ENCODE measurements at regions not wholly inside any gene's neighbourhood (a gene's known extent, or its start where the extent isn't known, plus 50 kb on each side); places are given as distances from the start of the nearest gene placed in this dataset.

DNA sequence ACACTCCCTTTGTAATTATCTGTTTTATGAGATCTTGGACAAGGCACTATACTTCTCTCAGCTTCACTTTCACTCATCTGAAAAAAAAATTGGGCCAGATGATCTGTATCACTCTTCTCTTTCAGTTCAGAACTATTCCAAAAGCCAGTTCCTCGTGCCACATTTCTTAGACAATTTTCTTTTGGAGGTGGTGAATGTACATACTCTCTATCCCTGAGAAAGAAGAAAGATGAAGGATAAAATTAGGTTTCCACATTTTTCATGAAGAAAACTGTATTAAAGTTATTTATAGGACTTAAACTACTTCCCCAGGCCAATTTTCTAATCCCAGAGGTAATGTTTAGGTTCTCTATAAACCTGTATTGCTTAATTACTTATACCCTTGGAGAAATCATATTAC, 171.6 kb downstream of the SLC6A15 start:
- DNase-seq (ENCODE audit: low read depth): no peak

DNA sequence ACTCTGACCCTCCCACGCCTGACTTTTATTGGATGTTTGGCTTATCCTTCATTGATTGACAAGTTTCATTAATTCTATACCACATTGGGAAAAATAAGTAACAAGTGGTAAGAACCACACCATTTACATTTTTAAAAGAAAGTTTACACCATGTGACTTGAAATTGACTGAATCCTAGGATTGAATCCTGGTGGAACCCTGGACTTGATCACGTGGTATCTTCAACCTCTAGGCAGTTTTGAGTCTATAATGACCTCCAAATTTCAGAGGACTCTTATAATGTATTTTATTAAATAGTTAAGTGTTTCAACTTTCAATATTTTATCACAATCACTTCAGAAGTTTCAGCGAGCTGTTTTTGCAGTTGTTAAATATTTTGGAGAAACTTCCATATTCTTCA, 172.0 kb downstream of the SLC6A15 start:
- DNase-seq (ENCODE audit: low read depth): no peak

DNA sequence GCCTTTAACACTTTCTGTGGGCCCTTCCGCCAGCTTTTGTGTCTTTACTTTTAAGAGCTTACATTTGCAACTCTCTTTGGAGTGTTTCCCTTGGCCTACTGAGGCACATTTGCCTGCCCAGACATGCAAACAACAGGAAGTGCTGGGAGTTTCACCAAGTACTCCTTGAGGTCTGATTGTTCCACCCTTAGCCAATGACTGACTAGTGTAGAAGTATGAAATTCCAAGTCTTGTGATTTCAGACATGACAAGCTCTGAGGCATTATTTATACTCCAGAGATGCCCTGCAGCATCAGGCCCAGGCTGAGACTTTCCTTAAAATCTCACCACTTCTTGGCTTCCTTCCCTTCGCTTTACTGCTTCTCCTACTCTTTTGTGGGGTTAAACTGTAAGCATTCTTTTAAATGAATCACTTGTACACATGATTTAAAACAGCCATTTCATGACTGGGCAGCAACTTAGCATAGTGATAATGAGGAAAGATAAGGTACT, 174.1 kb downstream of the SLC6A15 start:
- peak; percentile 10 for DNase-seq (ENCODE audit: low read depth)

DNA sequence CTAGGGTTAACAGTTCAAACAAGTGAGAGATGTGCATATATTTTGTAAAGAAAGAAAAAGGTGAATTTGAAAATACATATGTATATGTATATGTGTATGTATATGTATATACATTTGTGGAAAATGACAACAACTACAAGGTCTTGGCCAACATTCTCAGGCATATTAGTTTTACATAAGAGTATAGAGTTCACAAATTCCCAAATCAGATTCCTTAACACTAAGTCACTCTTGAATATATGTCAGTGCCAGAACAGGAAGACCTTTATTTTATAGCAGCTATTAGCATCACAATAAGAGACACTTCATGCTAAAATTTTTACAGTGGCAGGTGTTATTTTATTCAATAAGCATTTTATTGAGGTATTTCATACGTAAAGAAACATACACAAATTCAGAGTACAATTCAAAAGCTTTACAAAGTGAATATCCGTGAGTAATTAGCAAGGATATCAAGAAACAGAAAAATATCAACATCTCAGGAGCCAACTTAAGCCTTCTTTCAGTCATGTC, 179.7 kb downstream of the SLC6A15 start:
- DNase-seq (ENCODE audit: low read depth): no peak

DNA sequence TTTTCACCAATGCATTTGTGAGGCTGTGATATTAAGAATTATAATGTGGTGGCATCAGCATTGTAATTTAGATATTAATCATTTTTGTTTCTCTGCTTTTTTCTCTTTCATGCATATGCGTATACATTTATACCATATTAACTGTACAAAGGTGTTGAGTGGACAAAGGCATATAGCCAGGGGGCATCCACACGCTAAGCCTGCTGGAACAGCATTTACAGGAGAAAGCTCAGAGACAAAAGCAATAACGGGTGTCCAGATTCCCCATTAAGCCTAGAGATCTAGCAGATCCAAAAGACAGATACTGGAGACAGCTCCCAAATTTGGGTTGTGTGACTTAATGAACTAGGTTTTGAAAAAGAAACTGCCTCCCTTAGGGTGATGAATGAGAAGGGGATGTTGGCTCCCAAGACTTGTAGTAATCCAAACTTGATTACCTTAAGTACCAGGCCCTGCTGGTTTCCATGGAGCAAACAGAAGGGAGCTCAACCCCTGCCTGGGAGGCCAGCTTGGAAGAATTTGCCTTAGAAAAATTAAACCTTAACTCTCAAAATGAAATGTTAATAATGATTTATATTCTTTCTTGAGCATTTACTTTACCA, 181.9 kb downstream of the SLC6A15 start:
- no peak for DNase-seq (ENCODE audit: low read depth)

DNA sequence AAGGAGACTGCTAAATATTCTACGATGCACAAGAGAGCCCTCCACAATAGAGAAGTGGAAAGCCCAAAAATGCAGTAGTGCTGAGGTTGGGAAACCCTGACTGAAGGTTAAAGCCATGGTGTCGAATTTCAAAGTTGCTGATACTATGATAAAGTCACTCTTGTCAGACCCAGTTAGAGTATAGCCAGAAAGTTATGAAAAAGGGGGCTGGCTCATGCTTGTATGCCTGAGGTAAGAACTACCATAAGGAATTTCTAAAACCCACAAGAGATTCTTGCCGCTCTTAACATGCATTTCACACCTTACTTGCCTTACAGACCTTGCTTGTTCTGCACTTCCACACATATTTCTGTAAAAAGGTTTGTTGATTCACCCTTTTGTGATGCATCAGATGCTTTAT, 184.6 kb downstream of the SLC6A15 start:
- DNase-seq (ENCODE audit: low read depth): no peak

DNA sequence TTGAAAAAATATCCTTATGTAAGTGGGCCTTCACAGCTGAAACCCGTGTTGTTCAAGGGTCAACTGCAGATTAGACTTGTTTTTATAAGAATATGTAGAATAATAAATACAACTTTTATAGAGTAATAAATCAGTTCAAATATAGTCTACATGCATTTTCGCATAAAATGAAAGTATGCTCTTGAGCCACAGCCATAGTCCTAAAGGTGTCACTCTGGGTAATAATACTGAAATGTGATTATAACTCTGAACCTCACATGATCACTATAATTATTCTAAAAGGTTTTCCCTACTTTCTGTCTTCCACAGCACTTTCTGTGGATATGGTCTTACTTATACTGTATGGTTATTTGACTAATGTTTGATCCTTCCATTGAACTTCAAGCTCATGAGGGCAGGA, 185.8 kb downstream of the SLC6A15 start:
- DNase-seq (ENCODE audit: low read depth): no peak

DNA sequence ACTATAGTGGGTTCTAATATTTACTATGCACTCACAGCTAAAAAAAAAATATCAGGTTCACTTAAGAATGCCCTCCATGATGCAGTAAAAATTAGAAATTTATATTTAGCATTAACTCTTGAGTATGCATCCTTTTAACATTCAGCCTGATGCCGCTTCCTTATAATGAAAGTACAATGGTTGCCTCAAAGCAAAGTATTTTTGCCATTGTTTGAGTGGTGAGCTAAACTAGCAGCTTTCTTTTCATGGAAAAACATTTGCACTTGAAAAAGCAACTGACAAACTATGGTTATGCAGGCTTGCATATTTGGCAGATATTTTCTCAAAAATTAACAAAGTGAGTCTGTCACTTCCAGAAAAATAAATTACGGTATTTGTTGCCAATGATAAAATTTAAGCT, 188.6 kb downstream of the SLC6A15 start:
- no peak for DNase-seq (ENCODE audit: low read depth)

DNA sequence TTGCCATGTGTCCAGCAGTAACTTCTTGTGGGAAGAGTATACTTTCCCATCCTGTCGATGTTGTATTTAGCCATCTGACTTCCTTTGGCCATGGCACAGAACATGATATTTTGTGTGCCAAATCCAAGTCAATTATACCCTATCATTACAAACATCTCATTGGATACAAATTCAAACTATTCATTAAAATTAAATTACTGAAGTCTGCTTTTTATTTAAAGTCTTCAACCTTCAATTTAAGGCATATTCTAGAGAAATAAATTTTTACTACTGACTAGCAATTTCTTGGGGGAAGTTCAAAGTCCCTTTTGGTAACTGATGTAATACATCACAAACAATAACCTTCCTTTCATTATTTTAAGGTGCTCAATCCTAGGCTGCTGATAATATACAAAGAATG, 192.6 kb downstream of the SLC6A15 start:
- no peak for DNase-seq (ENCODE audit: low read depth)

DNA sequence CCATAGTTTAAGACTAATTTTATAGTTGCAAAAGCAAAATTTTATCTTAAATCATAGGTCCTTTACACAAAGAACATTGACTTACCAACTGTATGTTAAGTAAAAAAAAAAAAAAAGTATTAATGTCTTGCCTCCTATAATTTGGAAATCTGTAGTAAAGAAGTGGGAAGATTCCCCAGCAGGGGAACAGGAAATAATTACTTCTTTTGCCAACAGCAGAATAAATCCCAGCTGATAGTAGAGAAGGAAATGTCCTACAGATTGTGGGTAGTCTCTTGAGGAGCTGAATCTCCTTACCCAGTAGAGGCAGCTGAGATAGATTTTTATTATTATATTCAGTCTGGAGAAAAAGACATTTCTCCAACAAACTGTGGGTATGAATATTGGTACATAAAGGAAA, 193.7 kb downstream of the SLC6A15 start:
- no peak for DNase-seq (ENCODE audit: low read depth)

DNA sequence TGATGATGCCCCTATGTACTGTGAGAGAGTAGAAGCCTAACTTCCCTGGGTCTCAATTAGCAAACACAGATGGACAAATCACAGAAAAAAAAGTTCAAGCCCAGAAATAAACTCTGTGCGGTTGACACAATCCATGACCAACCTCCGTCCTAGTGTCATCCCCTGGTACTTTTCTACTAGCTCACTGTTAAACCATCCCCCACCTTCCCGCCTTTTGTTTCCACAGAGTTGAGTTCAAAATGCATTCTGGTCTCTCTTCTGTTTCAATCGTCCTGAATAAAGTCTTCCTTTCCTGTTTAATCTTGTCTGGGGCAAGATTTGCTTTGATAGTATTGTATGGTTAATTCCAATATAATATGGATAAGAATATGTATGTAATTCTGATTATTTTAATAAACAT, 199.9 kb downstream of the SLC6A15 start:
- no peak for DNase-seq (ENCODE audit: low read depth)

DNA sequence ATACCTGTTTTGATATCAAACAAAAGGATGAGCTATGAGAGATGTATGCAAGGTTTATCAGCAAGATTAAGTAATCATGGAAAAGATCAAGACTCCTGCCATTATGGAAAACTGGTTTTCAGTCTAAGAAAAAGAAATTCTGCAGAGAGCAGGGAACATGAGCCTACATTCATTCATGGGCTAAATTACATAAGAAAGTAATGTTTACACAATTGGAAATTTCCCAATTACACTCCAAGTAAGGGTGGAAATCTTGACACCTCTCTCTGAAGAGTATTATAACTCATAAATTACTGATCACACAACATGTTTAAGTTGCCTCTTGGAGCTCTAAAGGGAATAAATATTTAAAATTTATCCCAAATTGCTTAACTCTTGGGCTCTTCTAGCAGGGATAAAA, 206.2 kb downstream of the SLC6A15 start:
- no peak for DNase-seq (ENCODE audit: low read depth)

DNA sequence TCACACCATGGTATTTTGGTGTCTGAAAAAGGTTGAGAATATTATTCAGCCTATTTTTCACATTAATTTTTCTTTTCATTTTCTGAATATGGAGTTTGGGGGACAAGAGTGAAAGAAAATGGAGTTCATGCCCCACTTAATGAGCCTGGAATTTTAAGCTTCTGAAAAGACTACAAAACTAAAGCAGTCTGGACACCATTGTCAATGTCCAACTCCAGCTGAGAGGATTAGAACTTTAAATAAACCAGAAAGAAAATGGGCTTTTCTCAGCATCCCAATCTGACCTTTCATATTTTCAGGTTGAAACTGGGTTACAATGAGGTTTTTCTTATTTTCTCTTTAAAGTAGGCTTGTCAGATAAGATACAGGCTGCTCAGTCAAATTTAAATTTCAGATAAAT, 207.7 kb downstream of the SLC6A15 start:
- DNase-seq (ENCODE audit: low read depth): no peak

DNA sequence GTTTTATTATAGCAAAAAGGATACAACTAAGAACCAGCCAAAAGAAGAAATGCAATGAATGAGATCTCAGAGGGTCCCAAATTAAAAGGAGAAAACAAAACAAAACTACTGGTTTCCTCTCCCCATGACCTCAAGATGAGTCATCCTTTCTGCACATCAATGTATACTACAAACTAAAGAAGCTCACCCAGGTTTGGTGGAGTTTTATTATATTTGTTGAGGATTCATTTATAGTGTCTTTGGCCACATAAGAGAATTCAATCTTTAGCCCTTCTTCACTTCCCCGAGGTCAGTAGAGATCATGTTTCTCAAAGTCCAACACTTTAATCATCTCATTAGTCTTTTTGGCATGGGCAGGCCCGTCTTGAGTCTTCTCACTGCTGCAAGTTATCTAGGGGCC, 210.6 kb downstream of the SLC6A15 start:
- peak; percentile 7 for DNase-seq (ENCODE audit: low read depth)

DNA sequence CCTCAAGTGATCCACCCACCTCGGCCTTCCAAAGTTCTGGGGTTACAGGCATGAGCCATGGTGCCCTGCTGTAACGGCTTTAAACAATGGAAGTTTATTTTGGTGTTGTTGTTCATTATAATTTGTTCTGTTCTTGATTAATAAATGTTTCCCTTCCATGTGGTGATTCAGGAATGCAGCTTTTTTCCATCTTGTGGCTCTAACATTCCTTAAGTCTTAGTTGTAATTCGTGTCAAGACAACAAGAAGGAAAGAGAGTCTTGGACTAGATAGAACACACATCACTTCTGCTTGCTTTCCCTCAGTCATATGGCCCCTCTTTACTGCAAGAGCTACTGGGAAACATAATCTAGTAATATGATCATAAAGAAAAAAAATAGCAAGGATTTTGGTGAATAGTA, 211.6 kb downstream of the SLC6A15 start:
- DNase-seq (ENCODE audit: low read depth): no peak

DNA sequence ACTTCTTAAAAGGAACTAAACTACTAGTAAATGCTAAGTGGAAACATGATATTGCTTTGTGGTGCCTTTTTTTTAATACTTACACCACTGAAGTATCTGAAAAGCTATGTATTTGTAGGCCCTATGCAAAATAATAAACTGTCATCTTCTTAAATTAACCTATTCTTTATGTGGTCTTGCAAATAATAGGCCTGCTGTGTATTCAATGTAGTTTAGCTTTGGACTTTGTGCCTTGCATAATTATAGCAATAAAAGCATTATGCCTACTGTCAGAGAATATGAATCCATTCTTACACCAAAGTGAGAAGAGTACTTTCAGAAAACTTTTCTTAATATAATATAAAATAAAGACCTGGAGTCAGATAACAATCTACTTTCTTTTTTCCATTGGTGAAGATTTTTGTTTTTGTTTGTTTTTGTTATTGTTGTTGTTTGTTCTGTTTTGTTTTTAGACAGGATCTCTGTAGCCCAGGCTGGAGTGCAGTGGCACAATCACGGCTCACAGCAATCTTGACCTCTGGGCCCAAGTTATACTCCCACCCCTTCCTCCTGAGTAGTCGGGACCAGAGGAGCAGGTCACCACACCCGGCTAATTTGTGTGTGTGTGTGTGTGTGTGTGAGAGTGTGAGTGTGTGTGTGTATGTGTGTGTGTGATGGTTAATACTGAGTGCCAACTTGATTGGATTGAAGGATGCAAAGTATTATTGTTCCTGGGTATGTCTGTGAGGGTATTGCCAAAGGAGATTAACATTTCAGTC, 213.8 kb downstream of the SLC6A15 start:
- DNase-seq (ENCODE audit: low read depth): no peak

DNA sequence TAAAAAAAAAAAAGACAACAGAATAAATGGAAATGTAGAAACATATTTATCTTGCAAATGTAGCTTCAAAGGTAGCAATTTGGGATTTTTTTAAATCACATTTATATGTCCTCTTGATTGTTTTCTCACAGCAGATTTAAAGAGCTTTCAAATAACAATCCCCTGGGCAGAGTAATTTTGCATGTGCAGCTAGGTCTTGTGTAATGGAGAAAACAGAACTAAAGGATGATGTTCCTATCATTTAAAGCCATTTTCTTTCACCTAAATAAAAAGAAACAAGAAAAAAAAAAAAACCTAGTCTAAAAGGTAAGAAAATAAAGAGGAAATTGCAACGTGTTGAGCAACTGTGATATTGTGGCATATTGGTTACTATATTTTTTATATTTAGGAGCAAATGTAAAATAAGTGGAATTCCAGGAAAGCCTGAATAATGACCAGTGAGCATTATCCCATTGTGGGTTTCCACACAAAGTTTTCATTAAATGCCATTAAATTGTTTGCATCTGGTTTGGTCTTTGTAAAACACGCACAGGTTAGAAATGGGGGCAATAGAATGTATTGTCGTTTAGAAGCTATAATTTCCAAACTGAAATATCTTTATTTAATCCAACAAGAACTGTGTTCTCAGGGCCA, 215.6 kb downstream of the SLC6A15 start:
- no peak for DNase-seq (ENCODE audit: low read depth)

DNA sequence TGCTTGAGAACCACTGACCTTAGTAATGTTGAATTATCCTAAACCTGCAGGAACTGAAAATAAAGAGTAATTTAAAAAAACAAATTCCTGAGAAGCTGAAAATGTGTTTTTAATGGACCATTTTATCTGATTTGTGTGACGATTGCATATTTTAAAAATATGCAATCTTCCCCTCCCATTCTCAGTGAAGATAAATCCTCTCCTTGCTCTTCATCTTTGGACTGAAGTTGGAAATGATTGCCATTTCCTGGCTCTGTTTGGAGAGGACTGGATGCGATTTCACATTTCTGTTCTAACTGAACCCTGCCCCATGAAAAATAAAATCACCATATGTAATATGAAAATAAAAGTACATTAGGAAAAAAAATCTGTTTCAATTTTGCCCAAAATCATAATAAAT, 216.3 kb downstream of the SLC6A15 start:
- DNase-seq (ENCODE audit: low read depth): no peak

DNA sequence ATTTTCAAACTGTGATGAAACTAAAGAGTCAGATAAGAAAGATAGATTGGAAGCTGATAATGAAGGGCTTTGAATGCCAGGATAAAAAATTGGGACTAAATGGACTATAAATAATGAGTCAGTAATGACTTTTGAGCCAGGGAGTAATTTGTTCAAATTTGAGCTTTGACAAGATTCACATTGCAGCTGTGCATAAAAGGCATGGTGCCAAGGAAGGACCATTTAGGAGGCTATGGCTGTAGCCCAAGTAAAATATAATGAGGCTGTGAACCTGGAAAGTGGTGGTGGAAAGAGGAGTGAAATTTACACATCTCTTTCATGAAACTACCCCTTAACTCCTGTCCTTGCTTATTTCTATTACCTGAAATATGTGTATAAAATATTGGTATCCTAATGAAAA, 218.5 kb downstream of the SLC6A15 start:
- DNase-seq (ENCODE audit: low read depth): no peak

DNA sequence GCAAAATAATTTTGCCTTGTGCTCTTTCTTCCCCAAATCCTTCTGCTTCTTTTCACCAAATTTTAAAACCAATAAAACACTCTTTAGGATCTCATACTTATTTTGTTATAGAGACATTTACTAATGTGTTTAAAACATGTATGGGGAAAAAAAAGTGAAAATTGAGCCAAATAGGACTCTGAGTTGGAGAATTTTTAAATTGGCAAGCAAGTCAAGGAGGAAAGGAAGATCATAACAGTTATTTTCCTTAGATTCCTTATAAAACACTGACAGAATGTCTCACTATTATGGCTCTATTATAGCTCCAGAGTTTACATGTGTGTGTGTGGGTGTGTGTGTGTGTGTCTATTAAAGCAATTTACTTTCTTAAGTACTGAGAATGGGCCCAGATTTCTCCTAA, 220.5 kb downstream of the SLC6A15 start:
- DNase-seq (ENCODE audit: low read depth): no peak

DNA sequence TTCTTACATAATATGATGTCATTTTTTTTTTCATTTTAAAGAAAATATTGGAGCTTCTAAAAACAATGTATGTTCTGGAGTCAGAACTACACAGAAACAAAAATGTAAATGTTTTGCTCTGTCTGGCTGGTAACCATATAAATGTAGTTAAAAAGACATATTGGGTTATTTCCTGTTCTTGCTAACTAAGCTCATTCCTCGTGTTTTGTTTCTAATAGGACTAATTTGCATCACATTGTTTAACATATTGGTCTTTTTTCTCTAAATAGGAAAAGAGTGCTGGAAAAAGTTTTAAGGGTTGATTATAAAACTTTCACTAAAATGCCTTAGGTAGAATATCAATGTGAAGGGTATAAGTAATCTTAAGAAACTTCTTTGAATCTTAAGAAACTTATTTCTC, 221.3 kb downstream of the SLC6A15 start:
- no peak for DNase-seq (ENCODE audit: low read depth)

DNA sequence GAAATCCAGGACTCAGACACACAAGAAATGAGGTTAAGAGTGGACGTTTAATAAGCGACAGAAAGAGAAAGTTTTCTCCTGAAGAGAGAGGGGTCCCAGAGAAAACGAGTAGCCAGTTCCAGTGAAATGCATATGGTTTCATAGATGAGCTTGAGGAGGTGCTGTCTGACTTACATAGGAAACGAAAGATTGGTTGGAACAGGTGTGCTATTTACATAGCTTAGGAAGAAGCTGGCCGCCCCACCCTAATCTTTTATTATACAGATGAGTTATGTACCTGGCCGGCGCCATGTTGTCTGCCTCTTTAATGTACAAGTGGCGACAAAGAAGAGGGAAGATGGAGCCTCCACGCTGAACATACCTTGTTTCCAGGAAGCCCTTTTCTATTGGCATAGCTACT, 223.0 kb downstream of the SLC6A15 start:
- no peak for DNase-seq (ENCODE audit: low read depth)

DNA sequence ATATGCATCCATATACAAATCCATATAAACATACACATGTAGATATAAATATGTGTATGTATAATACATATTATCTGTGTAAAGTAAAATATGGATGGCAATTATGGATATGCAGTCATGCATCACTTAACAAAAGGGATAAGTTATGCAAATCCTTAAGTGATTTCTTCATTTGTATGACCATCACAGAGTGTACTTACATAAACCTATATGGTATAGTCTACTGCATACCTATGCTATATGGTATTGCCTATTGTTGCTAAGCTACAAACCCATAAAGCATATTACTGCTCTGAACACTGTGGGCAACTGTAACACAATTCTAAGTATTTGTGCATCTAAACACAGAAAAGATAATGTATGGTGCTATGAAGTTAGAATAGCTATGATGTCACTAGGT, 227.2 kb downstream of the SLC6A15 start:
- no peak for DNase-seq (ENCODE audit: low read depth)
